Suprapubic skin (tissue), 4 donors: ENCODE measurements at regions not wholly inside any gene's neighbourhood (a gene's known extent, or its start where the extent isn't known, plus 50 kb on each side); places are given as distances from the start of the nearest gene placed in this dataset.

Experiments used
- DNase-seq, 2 donors: peaks; one replicate each; pipeline ENCODE4 v3.0.0-alpha.2; 2019; ENCODE audit warnings: low spot score in 2 of 2
- H3K27ac ChIP-seq: fragments of 200-600 bp; sonication (generic); one replicate; pipeline ENCODE4 v1.5.1; 2019
- H3K27me3 ChIP-seq: fragments of 200-600 bp; sonication (generic); one replicate; pipeline ENCODE4 v1.5.1; 2019
- H3K36me3 ChIP-seq: fragments of 200-600 bp; sonication (generic); one replicate; pipeline ENCODE4 v1.5.1; 2019
- H3K4me1 ChIP-seq: fragments of 200-600 bp; sonication (generic); one replicate; pipeline ENCODE4 v1.5.1; 2019
- H3K4me3 ChIP-seq: fragments of 200-600 bp; sonication (generic); one replicate; pipeline ENCODE4 v1.5.1; 2019; ENCODE audit warnings: mild to moderate bottlenecking
- H3K9me3 ChIP-seq: fragments of 200-600 bp; sonication (generic); one replicate; pipeline ENCODE4 v1.5.1; 2019
- CTCF ChIP-seq, 2 donors: fragments of 200-600 bp in 1 of 2; fragments of 450-650 bp in 1 of 2; sonication (generic) in 1 of 2; IDR thresholded peaks; one replicate each; pipeline ENCODE4 v1.5.1; 2016 to 2019; ENCODE audit warnings: antibody characterized with exemption in 2 of 2, mild to moderate bottlenecking in 1 of 2, moderate library complexity in 1 of 2
- EP300 ChIP-seq: sonication (generic); formaldehyde crosslinking; IDR thresholded peaks from one replicate; pipeline ENCODE4 v1.6.1; 2017; ENCODE audit warnings: antibody characterized with exemption
- POLR2A ChIP-seq, 2 donors: fragments of 450-650 bp; IDR thresholded peaks; one replicate each; pipeline ENCODE4 v1.6.1; 2017; ENCODE audit warnings: antibody characterized with exemption in 2 of 2, mild to moderate bottlenecking in 2 of 2, moderate library complexity in 2 of 2
- POLR2AphosphoS5 ChIP-seq, 3 donors: sonication (generic); formaldehyde crosslinking; IDR thresholded peaks; one replicate each; pipeline ENCODE4 v1.6.1; 2017; ENCODE audit warnings: antibody characterized with exemption in 3 of 3
- WGBS: methylation state at CpG from one replicate; pipeline ENCODE4 v1.1.5; 2018; 5-methylcytosine and 5-hydroxymethylcytosine counted together

GRCh38 chr16:51031598-51031997, 119.5 kb downstream of the SALL1 start:
- no peaks in the 10 kb centered on the region for H3K9me3 ChIP-seq
- no peaks in the 10 kb centered on the region for H3K36me3 ChIP-seq
- no peak overlapping the region for H3K27ac ChIP-seq
- no peaks in the 10 kb centered on the region for H3K4me1 ChIP-seq
- no peak overlapping the region for H3K4me3 ChIP-seq
- no peak for DNase-seq
- no peak for TF ChIP-seq POLR2A (IDR thresholded peaks at IDR 0.05)
- TF ChIP-seq CTCF (IDR thresholded peaks at IDR 0.05): no peak
- TF ChIP-seq EP300: no peak
- no peak for TF ChIP-seq POLR2AphosphoS5 (IDR thresholded peaks at IDR 0.05)
- no peaks in the 10 kb centered on the region for H3K27me3 ChIP-seq
- 86% methylated on average over 4 of the region's 4 CpGs for WGBS

DNA sequence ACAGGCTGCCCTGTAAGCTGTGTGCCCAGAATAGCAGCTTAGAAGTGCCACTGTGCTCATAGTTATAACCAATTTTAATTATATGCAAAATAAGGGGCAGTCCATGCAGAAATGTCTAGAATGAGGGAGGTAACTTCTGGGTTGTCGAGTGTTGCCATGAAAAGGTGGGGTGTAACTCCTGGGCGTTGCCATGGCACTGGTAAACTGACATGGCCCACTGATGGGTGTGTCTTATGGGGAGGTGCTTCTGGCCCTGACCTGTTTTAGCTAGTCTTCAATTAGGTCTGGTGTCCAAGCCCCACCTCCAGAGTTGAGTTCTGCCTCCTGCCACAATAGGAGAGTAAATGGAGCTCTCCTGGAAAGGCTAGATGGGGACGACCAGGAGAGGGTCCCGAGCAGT, 120.6 kb downstream of the SALL1 start:
- H3K4me1 ChIP-seq: no peaks in the 10 kb centered on the region
- 38% methylated on average over 4 of the region's 4 CpGs for WGBS
- DNase-seq: no peak
- H3K27me3 ChIP-seq: no peaks in the 10 kb centered on the region
- H3K4me3 ChIP-seq: no peak overlapping the region
- H3K27ac ChIP-seq: no peak overlapping the region
- TF ChIP-seq POLR2AphosphoS5 (IDR thresholded peaks at IDR 0.05) (no peak), POLR2A (IDR thresholded peaks at IDR 0.05) (no peak), CTCF (IDR thresholded peaks at IDR 0.05) (no peak), EP300 (no peak)
- no peaks in the 10 kb centered on the region for H3K36me3 ChIP-seq
- H3K9me3 ChIP-seq: no peaks in the 10 kb centered on the region

DNA sequence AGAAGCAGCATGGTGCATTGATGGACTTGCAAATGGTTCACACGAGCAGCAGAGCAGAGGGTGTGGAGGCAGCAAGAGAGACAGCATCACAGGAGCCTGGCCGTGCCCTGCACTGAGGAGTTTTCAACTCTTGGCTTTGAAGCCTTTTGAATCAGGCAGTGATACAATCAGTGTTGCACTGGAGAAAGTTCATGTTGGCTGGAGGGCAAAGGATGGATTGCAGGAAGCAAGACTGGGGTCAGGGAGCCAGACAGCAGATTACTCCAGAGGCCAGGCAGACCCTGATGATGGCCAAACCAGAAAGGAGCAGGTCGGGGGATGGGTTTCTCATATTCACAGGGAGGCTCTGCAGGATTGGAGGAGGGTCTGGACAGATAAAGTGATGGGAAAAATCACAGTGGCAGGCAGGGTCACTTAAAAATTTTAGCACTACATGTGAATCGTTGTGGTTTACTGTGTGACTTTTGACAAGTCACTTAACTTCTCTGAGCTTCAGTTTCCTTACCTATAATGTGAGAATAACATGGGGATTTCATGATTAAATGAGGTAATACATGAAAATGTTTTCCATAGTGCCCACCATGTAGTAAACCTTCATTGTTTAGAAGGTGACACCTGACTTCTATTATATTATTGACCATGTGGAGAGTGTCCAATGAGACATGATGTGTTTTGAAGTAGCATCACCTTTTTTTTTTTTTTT, 125.3 kb downstream of the SALL1 start:
- Histone ChIP-seq H3K27ac (no peak overlapping the region), H3K4me1 (no peaks in the 10 kb centered on the region), H3K27me3 (no peaks in the 10 kb centered on the region), H3K4me3 (no peak overlapping the region), H3K9me3 (no peaks in the 10 kb centered on the region), H3K36me3 (no peaks in the 10 kb centered on the region)
- 67% methylated on average over 4 of the region's 4 CpGs for WGBS
- TF ChIP-seq EP300 (no peak), CTCF (IDR thresholded peaks at IDR 0.05) (no peak), POLR2AphosphoS5 (IDR thresholded peaks at IDR 0.05) (no peak), POLR2A (IDR thresholded peaks at IDR 0.05) (no peak)
- no peak for DNase-seq

- TF ChIP-seq POLR2A (IDR thresholded peaks at IDR 0.05) (no peak), CTCF (IDR thresholded peaks at IDR 0.05) (no peak), EP300 (no peak), POLR2AphosphoS5 (IDR thresholded peaks at IDR 0.05) (no peak)
- H3K9me3 ChIP-seq: no peaks in the 10 kb centered on the region
- H3K27me3 ChIP-seq: no peaks in the 10 kb centered on the region
- no peak for DNase-seq
- no peaks in the 10 kb centered on the region for H3K4me1 ChIP-seq
- no peaks in the 10 kb centered on the region for H3K36me3 ChIP-seq
- H3K4me3 ChIP-seq: no peak overlapping the region
- WGBS: 68% methylated on average over 6 of the region's 6 CpGs
- H3K27ac ChIP-seq: no peak overlapping the region
These were observed 126.4 kb downstream of the SALL1 start for GRCh38 chr16:51024703-51025102.

DNA sequence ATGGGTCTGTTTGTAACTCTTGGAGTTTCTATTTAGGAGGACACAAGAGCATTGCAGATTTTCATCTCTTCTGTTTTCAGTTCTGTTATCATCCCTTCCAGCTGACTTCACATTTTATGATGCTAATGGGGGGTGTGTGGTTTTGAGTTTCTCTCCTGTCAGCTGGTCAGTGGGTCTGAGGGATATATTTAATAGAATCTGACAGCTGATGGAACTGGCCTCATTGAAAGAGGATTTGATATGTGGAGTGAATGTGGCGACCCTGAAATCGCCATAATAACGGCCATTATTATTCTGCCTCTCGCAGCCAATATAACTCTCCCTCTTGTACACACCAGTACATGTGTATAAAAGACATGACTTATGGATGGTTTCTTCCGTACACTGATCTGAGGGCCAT, 128.1 kb downstream of the SALL1 start:
- Histone ChIP-seq H3K27ac (no peak overlapping the region), H3K27me3 (no peaks in the 10 kb centered on the region), H3K4me1 (no peaks in the 10 kb centered on the region), H3K4me3 (no peak overlapping the region), H3K36me3 (no peaks in the 10 kb centered on the region), H3K9me3 (no peaks in the 10 kb centered on the region)
- whole genome bisulfite sequencing: 92% methylated on average over 5 of the region's 5 CpGs
- DNase-seq: no peak
- TF ChIP-seq POLR2AphosphoS5 (IDR thresholded peaks at IDR 0.05) (no peak), EP300 (no peak), POLR2A (IDR thresholded peaks at IDR 0.05) (no peak)

DNA sequence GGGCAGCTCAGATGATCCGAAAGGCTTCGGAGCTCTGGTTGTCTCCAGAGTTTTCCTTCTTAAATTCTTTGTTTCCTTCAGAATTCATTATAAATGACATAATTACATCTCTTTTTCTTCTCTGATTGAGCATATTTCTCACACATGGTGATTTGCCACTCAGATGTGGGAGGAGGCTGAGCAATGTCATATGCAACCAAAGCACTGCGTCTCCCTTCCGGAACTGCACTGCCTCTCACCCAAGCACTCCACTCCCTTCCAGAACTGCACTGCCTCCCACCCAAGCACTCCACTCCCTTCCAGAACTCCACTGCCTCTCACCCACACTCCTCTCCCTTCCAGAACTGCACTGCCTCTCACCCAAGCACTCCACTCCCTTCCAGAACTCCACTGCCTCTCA, 131.5 kb downstream of the SALL1 start:
- DNase-seq: no peak
- no peaks in the 10 kb centered on the region for H3K4me1 ChIP-seq
- 76% methylated on average over 4 of the region's 4 CpGs for WGBS
- H3K27ac ChIP-seq: no peak overlapping the region
- H3K4me3 ChIP-seq: no peak overlapping the region
- no peaks in the 10 kb centered on the region for H3K27me3 ChIP-seq
- H3K9me3 ChIP-seq: no peaks in the 10 kb centered on the region
- TF ChIP-seq POLR2A (IDR thresholded peaks at IDR 0.05) (no peak), POLR2AphosphoS5 (IDR thresholded peaks at IDR 0.05) (no peak), EP300 (no peak), CTCF (IDR thresholded peaks at IDR 0.05) (no peak)
- no peaks in the 10 kb centered on the region for H3K36me3 ChIP-seq
